ENCODE measurements at regions not wholly inside any gene's neighbourhood (a gene's known extent, or its start where the extent isn't known, plus 50 kb on each side); places are given as distances from the start of the nearest gene placed in this dataset.

DNA sequence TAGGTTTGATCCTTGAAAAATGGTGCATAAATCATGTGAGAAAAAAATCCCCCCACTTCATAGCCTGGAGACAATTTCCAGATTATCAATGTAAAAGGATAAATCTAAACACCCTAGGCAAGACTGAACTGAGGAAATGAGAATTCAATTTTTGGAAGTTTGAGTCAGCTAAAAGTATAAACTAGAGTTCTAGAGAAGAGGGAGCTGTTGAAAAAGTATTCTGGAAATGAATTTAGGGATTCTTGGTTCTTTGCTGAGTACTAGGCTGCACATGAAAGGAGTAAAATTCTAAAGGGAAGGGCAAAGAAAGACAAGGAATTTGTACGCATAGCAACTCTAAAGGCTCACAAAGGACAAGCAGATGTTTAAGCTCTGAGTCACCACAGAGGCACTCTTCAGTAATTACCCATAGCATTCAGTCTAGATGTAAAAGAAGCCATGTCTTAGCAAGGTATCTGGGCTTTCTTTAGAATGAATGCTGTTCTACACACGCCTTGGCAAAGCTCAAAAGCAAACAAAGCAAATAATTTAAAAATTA, 896.5 kb downstream of the PDHA2 start:
- Histone ChIP-seq H3K4me3 (replicated peaks; ENCODE audit: insufficient read depth, low read length) (no peak overlapping the region), H3K27me3 (ENCODE audit: insufficient read depth, poor library complexity, severe bottlenecking) (no peaks in the 10 kb centered on the region), H3K27ac (replicated peaks) (no peak overlapping the region)
- DNase-seq (ENCODE audit: low read depth in 1 of 2, low spot score in 1 of 2) = no peak
- TF ChIP-seq POLR2AphosphoS5 (IDR thresholded peaks at IDR 0.05; ENCODE audit: low read depth) (no peak), SPI1 (IDR thresholded peaks at IDR 0.05; ENCODE audit: borderline replicate concordance, low read depth) (no peak), GABPA (IDR thresholded peaks at IDR 0.05; ENCODE audit: low read depth) (no peak)
- TF ChIP-seq, protein P1, sequence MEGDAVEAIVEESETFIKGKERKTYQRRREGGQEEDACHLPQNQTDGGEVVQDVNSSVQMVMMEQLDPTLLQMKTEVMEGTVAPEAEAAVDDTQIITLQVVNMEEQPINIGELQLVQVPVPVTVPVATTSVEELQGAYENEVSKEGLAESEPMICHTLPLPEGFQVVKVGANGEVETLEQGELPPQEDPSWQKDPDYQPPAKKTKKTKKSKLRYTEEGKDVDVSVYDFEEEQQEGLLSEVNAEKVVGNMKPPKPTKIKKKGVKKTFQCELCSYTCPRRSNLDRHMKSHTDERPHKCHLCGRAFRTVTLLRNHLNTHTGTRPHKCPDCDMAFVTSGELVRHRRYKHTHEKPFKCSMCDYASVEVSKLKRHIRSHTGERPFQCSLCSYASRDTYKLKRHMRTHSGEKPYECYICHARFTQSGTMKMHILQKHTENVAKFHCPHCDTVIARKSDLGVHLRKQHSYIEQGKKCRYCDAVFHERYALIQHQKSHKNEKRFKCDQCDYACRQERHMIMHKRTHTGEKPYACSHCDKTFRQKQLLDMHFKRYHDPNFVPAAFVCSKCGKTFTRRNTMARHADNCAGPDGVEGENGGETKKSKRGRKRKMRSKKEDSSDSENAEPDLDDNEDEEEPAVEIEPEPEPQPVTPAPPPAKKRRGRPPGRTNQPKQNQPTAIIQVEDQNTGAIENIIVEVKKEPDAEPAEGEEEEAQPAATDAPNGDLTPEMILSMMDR (IDR thresholded peaks at IDR 0.05; ENCODE audit: insufficient read depth, low read length) = no peak
- TF ChIP-seq, protein P2, sequence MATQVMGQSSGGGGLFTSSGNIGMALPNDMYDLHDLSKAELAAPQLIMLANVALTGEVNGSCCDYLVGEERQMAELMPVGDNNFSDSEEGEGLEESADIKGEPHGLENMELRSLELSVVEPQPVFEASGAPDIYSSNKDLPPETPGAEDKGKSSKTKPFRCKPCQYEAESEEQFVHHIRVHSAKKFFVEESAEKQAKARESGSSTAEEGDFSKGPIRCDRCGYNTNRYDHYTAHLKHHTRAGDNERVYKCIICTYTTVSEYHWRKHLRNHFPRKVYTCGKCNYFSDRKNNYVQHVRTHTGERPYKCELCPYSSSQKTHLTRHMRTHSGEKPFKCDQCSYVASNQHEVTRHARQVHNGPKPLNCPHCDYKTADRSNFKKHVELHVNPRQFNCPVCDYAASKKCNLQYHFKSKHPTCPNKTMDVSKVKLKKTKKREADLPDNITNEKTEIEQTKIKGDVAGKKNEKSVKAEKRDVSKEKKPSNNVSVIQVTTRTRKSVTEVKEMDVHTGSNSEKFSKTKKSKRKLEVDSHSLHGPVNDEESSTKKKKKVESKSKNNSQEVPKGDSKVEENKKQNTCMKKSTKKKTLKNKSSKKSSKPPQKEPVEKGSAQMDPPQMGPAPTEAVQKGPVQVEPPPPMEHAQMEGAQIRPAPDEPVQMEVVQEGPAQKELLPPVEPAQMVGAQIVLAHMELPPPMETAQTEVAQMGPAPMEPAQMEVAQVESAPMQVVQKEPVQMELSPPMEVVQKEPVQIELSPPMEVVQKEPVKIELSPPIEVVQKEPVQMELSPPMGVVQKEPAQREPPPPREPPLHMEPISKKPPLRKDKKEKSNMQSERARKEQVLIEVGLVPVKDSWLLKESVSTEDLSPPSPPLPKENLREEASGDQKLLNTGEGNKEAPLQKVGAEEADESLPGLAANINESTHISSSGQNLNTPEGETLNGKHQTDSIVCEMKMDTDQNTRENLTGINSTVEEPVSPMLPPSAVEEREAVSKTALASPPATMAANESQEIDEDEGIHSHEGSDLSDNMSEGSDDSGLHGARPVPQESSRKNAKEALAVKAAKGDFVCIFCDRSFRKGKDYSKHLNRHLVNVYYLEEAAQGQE (IDR thresholded peaks at IDR 0.05; ENCODE audit: insufficient replicate concordance, low read depth) = no peak

DNA sequence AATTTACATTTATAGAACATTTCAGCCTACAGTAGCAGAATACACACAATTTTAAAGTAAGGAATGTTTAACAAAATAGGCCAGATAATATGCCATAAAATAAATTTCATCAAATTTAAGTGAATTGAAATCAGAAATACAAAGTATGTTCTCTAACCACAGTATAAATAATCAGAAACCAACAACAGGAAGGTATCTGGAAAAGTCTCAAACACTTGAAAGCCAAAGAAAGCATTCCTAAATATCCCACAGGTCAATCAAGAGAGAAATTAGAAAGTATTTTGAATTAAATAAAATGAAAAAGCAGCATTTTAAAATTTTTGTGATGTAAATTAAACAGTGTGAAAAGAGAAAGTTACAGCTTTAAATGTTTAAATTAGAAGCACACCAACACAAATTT, 899.2 kb downstream of the PDHA2 start:
- no peak overlapping the region for H3K4me3 ChIP-seq (replicated peaks; ENCODE audit: insufficient read depth, low read length)
- no peak overlapping the region for H3K27ac ChIP-seq (replicated peaks)
- no peaks in the 10 kb centered on the region for H3K27me3 ChIP-seq (ENCODE audit: insufficient read depth, poor library complexity, severe bottlenecking)
- DNase-seq (ENCODE audit: low read depth in 1 of 2, low spot score in 1 of 2) = no peak
- TF ChIP-seq SPI1 (IDR thresholded peaks at IDR 0.05; ENCODE audit: borderline replicate concordance, low read depth) = no peak
- TF ChIP-seq POLR2AphosphoS5 (IDR thresholded peaks at IDR 0.05; ENCODE audit: low read depth) = no peak
- TF ChIP-seq, protein P2 (IDR thresholded peaks at IDR 0.05; ENCODE audit: insufficient replicate concordance, low read depth) = no peak
- no peak for TF ChIP-seq GABPA (IDR thresholded peaks at IDR 0.05; ENCODE audit: low read depth)
- TF ChIP-seq, protein P1 (IDR thresholded peaks at IDR 0.05; ENCODE audit: insufficient read depth, low read length) = no peak

DNA sequence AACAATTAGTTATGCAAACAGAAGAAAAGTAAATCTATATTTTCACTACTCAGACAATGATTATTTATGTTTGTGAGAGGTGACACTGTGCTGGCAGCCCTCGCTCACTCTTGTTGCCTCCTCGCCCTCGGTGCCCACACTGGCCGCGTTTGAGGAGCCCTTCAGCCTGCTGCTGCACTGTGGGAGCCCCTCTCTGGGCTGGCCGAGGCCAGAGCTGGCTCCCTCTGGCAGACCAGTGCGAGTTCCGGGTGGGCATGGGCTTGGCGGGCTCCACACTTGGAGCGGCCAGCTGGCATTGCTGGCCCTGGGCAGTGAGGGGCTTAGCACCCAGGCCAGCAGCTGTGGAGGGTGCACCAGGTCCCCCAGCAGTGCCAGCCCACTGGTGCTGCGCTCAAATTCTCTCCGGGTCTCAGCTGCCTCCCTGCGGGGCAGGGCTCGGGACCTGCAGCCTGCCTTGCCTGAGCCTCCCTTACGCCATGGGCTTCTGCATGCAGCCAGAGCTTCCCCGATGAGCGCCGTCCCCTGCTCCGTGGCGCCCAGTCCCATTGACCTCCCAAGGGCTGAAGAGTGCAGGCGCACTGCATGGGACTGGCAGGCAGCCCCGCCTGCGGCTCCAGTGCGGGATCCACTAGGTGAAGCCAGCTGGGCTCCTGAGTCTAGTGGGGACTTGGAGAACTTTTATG, 902.6 kb downstream of the PDHA2 start:
- no peak for DNase-seq (ENCODE audit: low read depth in 1 of 2, low spot score in 1 of 2)
- H3K27ac ChIP-seq (replicated peaks) = no peak overlapping the region
- TF ChIP-seq GABPA (IDR thresholded peaks at IDR 0.05; ENCODE audit: low read depth) = no peak
- TF ChIP-seq, protein P1 (IDR thresholded peaks at IDR 0.05; ENCODE audit: insufficient read depth, low read length) = no peak
- no peaks in the 10 kb centered on the region for H3K27me3 ChIP-seq (ENCODE audit: insufficient read depth, poor library complexity, severe bottlenecking)
- no peak overlapping the region for H3K4me3 ChIP-seq (replicated peaks; ENCODE audit: insufficient read depth, low read length)

DNA sequence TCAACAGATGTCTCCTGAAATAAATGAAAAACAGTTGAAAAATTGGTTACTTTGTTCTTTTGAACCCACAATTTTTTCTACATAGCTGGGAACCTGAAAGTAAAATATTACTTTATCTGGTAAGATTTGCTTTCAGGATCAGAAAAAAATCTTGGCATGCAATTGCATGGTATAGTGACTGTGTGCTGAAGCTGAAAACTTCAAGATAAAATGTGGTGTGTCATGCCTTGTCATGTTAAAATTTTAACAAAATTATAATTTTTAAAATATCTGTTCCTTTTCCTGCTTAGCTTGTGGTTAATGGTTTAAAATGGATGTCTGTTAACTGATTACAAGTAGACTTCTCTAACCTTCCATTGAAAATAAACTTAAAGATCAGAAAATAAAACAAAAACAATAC, 904.8 kb downstream of the PDHA2 start:
- TF ChIP-seq, protein P1 (IDR thresholded peaks at IDR 0.05; ENCODE audit: insufficient read depth, low read length) = no peak
- TF ChIP-seq SPI1 (IDR thresholded peaks at IDR 0.05; ENCODE audit: borderline replicate concordance, low read depth) (no peak), GABPA (IDR thresholded peaks at IDR 0.05; ENCODE audit: low read depth) (no peak), POLR2AphosphoS5 (IDR thresholded peaks at IDR 0.05; ENCODE audit: low read depth) (no peak)
- TF ChIP-seq, protein P2 (IDR thresholded peaks at IDR 0.05; ENCODE audit: insufficient replicate concordance, low read depth) = no peak

More for the DNA sequence above, 904.8 kb downstream of the PDHA2 start:
- no peak for DNase-seq (ENCODE audit: low read depth in 1 of 2, low spot score in 1 of 2)
- no peak overlapping the region for H3K4me3 ChIP-seq (replicated peaks; ENCODE audit: insufficient read depth, low read length)
- H3K27me3 ChIP-seq (ENCODE audit: insufficient read depth, poor library complexity, severe bottlenecking) = no peaks in the 10 kb centered on the region
- no peak overlapping the region for H3K27ac ChIP-seq (replicated peaks)

Measured in HL-60 (cell line).